SK-N-SH (cell line): ENCODE measurements at regions not wholly inside any gene's neighbourhood (a gene's known extent, or its start where the extent isn't known, plus 50 kb on each side); places are given as distances from the start of the nearest gene placed in this dataset.

Source experiments
- CTCF ChIP-seq: fragments of 200-600 bp; sonication (generic); IDR thresholded peaks from 2 replicates; pipeline ENCODE4 v1.6.1; 2017; ENCODE audit warnings: antibody characterized with exemption, mild to moderate bottlenecking, moderate library complexity
- EZH2phosphoT487 ChIP-seq: fragments of 200-600 bp; sonication (generic); IDR thresholded peaks from 2 replicates; pipeline ENCODE4 v1.6.1; 2017; ENCODE audit warnings: low read depth, mixed run types, mild to moderate bottlenecking, antibody characterized with exemption, moderate library complexity, borderline replicate concordance
- GATA2 ChIP-seq: sonication (generic); formaldehyde crosslinking; IDR thresholded peaks from 2 replicates; pipeline ENCODE4 v1.5.0; 2020; ENCODE audit warnings: mild to moderate bottlenecking, missing genetic modification reagents
- MAX ChIP-seq: IDR thresholded peaks from 2 replicates; pipeline ENCODE4 v1.4.0; 2012; ENCODE audit warnings: low read depth
- MEF2A ChIP-seq: IDR thresholded peaks from 2 replicates; pipeline ENCODE4 v1.4.0; 2012; ENCODE audit warnings: low read depth, borderline replicate concordance
- TAF1 ChIP-seq: IDR thresholded peaks from 2 replicates; pipeline ENCODE4 v1.6.1; 2012; ENCODE audit warnings: low read depth, mild to moderate bottlenecking, low read length, moderate library complexity, borderline replicate concordance

GRCh38 chr17:77426676-77427386 lies 286.1 kb downstream of the SEC14L1 start:
- TF ChIP-seq CTCF: no peak
- no peak for TF ChIP-seq EZH2phosphoT487
- no peak for TF ChIP-seq MAX
- no peak for TF ChIP-seq GATA2 (CRISPR knock-in tag)
- TF ChIP-seq MEF2A: no peak
- no peak for TF ChIP-seq TAF1
